Kidney (tissue), 13 donors: ENCODE measurements at regions not wholly inside any gene's neighbourhood (a gene's known extent, or its start where the extent isn't known, plus 50 kb on each side); places are given as distances from the start of the nearest gene placed in this dataset.

Experiments
- DNase-seq, 5 donors: peaks; one replicate each; pipeline ENCODE4 v3.0.0-alpha.2; 2013 to 2020
- FAIRE-seq: peaks from 2 replicates; lab custom pipeline; 2012; peaks lifted over from hg19 to GRCh38; lab: Jason Lieb, UNC
- H3K27ac ChIP-seq, 2 donors: one replicate each; pipeline ENCODE4 v1.7.0; 2013; ENCODE audit warnings: low read depth in 2 of 2, low read length in 2 of 2, inconsistent platforms in 1 of 2
- H3K27me3 ChIP-seq: one replicate; pipeline ENCODE4 v1.7.1; 2013; ENCODE audit warnings: low read length, inconsistent platforms; ENCODE audit not compliant: control insufficient read depth, insufficient read depth
- H3K36me3 ChIP-seq, 3 donors: one replicate each; pipeline versions ENCODE4 v1.7.0 to v1.7.1; 2013; ENCODE audit warnings: low read length in 3 of 3, control low read depth in 1 of 3, inconsistent platforms in 1 of 3; ENCODE audit not compliant: insufficient read depth in 3 of 3, control insufficient read depth in 2 of 3
- H3K4me1 ChIP-seq, 3 donors: one replicate each; pipeline versions ENCODE4 v1.7.0 to v1.7.1; 2013; ENCODE audit warnings: low read length in 3 of 3, inconsistent platforms in 1 of 3, low read depth in 1 of 3; ENCODE audit not compliant: control insufficient read depth in 2 of 3, insufficient read depth in 2 of 3
- H3K4me3 ChIP-seq, 3 donors: one replicate each; pipeline versions ENCODE4 v1.7.0 to v1.8.1; 2013; ENCODE audit warnings: low read length in 3 of 3, control low read depth in 1 of 3, inconsistent platforms in 1 of 3
- H3K9ac ChIP-seq, 3 donors: one replicate each; pipeline versions ENCODE4 v1.7.0 to v1.7.1; 2013; ENCODE audit warnings: low read length in 3 of 3, control low read depth in 1 of 3, inconsistent platforms in 1 of 3
- H3K9me3 ChIP-seq, 3 donors: one replicate each; pipeline versions ENCODE4 v1.7.0 to v1.7.1; 2013; ENCODE audit warnings: low read length in 3 of 3, control low read depth in 1 of 3, inconsistent platforms in 1 of 3; ENCODE audit not compliant: control insufficient read depth in 2 of 3, insufficient read depth in 1 of 3
- intact Hi-C: fragments of 100-400 bp; cut with DNase I; formaldehyde crosslinking; loops from one replicate; pipeline ENCODE4 v1.11.1; 2022
- TF ChIP-seq, protein P1 (sequence below): IDR thresholded peaks from 3 replicates; pipeline ENCODE4 v1.5.1; 2012; ENCODE audit warnings: mild to moderate bottlenecking, moderate library complexity, borderline replicate concordance; ENCODE audit not compliant: insufficient read depth; ENCODE audit errors: extremely low read depth
- donor health status: control.
- donor health status: control.
- donor health status: control.
- donor health status: control.
- donor health status: control.
- donor health status: DM: yes; HTN: yes; CAD: no.
- donor health status: Normal renal cell carcinoma (clear cell type).

DNA sequence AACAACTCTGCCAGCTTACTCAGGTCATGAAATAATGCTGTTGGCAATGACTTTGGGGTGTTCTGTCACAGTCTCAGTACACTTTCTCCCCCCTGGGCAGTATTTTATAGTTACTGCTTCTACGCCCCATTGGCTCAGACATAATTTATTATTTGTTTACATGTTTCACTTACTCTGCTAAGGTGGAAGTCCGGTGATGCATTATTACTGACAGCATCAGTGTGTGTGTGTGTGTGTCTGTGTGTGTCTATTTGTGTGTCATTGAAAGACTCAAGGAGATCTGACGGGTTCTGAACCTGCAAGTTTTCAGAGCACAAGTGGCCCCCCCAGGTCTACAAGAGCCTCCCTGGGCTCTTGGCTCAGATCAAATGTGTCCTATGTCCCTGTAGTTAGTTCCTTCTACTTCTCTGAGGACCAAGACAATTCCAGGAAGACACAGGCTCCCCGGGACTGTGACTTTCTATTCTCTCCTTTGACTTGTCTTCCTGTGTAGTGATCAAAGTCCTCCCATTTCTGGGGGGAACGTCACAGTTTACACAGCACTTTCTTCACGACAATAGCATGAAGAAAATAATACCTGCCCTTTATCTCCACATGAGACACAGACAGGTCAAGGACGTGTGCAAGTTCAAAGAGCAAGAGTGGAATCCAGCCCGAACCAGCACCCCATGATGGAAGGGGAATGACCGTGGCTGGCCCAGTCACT, 283.7 kb upstream of the GATB start:
- DNase-seq (peak in 4 of 5 donors; percentile 46 to 88 (median 74)), FAIRE-seq (no peak)
- intact Hi-C loops = no loop called here
- H3K36me3 ChIP-seq = no peaks in the 10 kb centered on the region
- no peak overlapping the region for H3K4me3 ChIP-seq
- H3K4me1 ChIP-seq = peaks cover 0 to 4% (median 0%) of the 10 kb centered on the region in 3 donors
- no peaks in the 10 kb centered on the region for H3K27me3 ChIP-seq
- H3K9ac ChIP-seq = no peak overlapping the region
- no peak overlapping the region for H3K27ac ChIP-seq
- H3K9me3 ChIP-seq = peaks cover 0 to 2% (median 0%) of the 10 kb centered on the region in 3 donors
- TF ChIP-seq, protein P1, sequence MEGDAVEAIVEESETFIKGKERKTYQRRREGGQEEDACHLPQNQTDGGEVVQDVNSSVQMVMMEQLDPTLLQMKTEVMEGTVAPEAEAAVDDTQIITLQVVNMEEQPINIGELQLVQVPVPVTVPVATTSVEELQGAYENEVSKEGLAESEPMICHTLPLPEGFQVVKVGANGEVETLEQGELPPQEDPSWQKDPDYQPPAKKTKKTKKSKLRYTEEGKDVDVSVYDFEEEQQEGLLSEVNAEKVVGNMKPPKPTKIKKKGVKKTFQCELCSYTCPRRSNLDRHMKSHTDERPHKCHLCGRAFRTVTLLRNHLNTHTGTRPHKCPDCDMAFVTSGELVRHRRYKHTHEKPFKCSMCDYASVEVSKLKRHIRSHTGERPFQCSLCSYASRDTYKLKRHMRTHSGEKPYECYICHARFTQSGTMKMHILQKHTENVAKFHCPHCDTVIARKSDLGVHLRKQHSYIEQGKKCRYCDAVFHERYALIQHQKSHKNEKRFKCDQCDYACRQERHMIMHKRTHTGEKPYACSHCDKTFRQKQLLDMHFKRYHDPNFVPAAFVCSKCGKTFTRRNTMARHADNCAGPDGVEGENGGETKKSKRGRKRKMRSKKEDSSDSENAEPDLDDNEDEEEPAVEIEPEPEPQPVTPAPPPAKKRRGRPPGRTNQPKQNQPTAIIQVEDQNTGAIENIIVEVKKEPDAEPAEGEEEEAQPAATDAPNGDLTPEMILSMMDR = no peak

DNA sequence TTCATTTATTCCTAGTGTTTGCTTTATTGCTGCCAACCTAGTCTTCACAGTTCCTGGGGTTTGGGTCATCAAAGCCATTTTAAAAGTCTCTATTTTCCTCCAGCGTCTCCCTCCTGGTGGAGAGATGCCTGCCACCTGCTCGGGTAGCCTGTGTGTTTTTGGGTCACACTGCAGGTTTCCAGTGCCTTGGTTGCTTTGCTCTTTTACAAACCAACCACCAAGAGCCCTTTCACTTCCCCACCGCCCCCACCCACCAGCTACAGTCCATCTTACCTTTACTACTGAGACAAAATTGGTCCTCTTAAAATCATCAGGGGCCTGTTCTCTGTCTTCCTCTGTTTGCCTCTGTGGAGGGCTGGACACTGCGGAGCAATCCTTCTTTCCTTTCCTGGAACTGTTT, 280.5 kb upstream of the GATB start:
- intact Hi-C loops = no loop called here
- DNase-seq (no peak), FAIRE-seq (no peak)
- no peak overlapping the region for H3K9ac ChIP-seq
- H3K27me3 ChIP-seq = no peaks in the 10 kb centered on the region
- TF ChIP-seq, protein P1 = no peak
- peaks cover 0 to 4% (median 0%) of the 10 kb centered on the region in 3 donors for H3K4me1 ChIP-seq
- no peak overlapping the region for H3K27ac ChIP-seq
- H3K4me3 ChIP-seq = no peak overlapping the region
- no peaks in the 10 kb centered on the region for H3K36me3 ChIP-seq
- peaks cover 0 to 2% (median 0%) of the 10 kb centered on the region in 3 donors for H3K9me3 ChIP-seq

DNA sequence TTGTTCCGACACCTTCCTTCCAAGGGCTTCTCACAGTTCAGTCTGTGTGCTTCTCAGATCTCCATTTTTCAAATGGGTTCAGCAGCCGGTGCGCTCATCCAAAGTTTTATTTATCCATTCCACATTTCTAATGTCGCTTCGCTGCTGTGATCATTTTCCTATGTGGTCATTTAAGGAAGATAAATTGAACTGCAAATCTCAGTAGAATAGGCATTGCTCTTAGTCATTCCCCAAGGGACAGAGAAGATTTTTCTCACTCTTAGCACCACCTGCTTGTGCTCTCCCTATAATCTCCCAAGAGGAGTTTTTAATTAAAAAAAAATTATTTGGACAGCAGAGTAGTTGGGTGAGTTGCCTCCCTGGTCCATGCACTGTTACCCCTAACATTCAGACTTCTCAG, 278.9 kb upstream of the GATB start:
- Histone ChIP-seq H3K9ac (no peak overlapping the region), H3K4me1 (no peaks in the 10 kb centered on the region), H3K27me3 (no peaks in the 10 kb centered on the region), H3K9me3 (peaks cover 0 to 2% (median 0%) of the 10 kb centered on the region in 3 donors), H3K4me3 (no peak overlapping the region), H3K36me3 (no peaks in the 10 kb centered on the region), H3K27ac (no peak overlapping the region)
- TF ChIP-seq, protein P1 = no peak
- intact Hi-C loops = no loop called here
- DNase-seq (no peak), FAIRE-seq (no peak)

DNA sequence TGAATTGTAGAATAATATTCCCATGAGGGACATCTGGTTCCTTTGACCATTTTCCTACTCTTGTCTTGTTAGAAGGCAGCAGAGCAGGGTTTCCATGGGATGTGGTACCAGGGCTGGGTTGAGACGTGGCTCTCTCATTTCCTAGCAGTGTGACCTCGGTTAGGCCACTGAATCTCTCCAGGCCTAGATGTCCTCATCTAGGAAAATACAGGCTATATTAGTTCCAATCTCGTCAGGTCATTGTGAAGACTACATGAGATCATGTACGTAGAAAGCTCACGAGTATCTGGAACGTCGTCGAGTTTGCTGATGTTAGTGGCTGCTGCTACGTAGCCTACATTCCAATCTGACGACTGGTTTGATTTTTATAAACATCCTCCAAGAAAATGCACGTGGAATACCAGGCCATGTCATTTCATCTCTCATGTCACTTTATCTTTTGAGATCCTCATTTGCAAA, 278.2 kb upstream of the GATB start:
- DNase-seq = no peak
- Histone ChIP-seq H3K36me3 (no peaks in the 10 kb centered on the region), H3K9ac (no peak overlapping the region), H3K27ac (no peak overlapping the region), H3K9me3 (peaks cover 0 to 2% (median 0%) of the 10 kb centered on the region in 3 donors), H3K27me3 (no peaks in the 10 kb centered on the region), H3K4me3 (no peak overlapping the region), H3K4me1 (no peaks in the 10 kb centered on the region)
- FAIRE-seq = no peak
- intact Hi-C loops = no loop called here
- TF ChIP-seq, protein P1 = no peak
